BLaER1 (cell line): ENCODE measurements at regions not wholly inside any gene's neighbourhood (a gene's known extent, or its start where the extent isn't known, plus 50 kb on each side); places are given as distances from the start of the nearest gene placed in this dataset.
A peak's percentile ranks its signal among the peaks of the same experiment; 100 is the strongest.
"Not testable (repeated sequence)": the region's sequence is repeated elsewhere in the genome, so short reads cannot be mapped to it uniquely, and the experiment has no call there.

Experiments used
- H3K27ac ChIP-seq: shearing (Covaris generic); formaldehyde crosslinking; 2 replicates; pipeline ENCODE4 v1.8.1; 2022
- H3K27me3 ChIP-seq: shearing (Covaris generic); formaldehyde crosslinking; 2 replicates; pipeline ENCODE4 v1.8.1; 2022
- H3K36me3 ChIP-seq: shearing (Covaris generic); formaldehyde crosslinking; 2 replicates; pipeline ENCODE4 v1.8.1; 2022
- H3K4me1 ChIP-seq: shearing (Covaris generic); formaldehyde crosslinking; 2 replicates; pipeline ENCODE4 v1.8.1; 2022
- H3K4me2 ChIP-seq: shearing (Covaris generic); formaldehyde crosslinking; 2 replicates; pipeline ENCODE4 v1.8.1; 2022
- H3K4me3 ChIP-seq: shearing (Covaris generic); formaldehyde crosslinking; 2 replicates; pipeline ENCODE4 v1.8.1; 2022
- H3K9ac ChIP-seq: shearing (Covaris generic); formaldehyde crosslinking; 2 replicates; pipeline ENCODE4 v1.8.1; 2022
- H3K9me3 ChIP-seq: shearing (Covaris generic); formaldehyde crosslinking; 2 replicates; pipeline ENCODE4 v1.8.1; 2022
- H4K20me1 ChIP-seq: shearing (Covaris generic); formaldehyde crosslinking; 2 replicates; pipeline ENCODE4 v1.8.1; 2022
- Cebpa-rat ChIP-seq: shearing (Covaris generic); IDR thresholded peaks from 2 replicates; pipeline ENCODE4 v1.8.1; 2022

DNA sequence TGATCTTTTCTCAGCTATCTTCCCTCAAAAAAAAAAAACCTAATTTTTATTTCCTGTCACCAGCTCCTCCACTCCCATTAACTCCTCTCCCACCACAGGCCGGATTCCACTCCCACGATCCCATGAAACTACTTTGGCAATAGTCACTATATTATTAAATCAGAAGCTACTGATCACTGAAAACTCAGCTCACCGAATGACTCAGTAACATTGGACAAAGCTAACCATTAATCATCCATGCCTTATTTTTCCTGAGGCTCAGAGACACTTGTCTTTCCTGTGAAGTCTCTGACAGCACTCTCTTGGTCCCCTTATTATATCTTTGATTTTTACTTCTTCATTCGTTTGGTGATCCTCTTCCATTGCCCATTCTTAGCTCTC, 260.2 kb downstream of the CGGBP1 start:
- no peak for TF ChIP-seq Cebpa-rat

DNA sequence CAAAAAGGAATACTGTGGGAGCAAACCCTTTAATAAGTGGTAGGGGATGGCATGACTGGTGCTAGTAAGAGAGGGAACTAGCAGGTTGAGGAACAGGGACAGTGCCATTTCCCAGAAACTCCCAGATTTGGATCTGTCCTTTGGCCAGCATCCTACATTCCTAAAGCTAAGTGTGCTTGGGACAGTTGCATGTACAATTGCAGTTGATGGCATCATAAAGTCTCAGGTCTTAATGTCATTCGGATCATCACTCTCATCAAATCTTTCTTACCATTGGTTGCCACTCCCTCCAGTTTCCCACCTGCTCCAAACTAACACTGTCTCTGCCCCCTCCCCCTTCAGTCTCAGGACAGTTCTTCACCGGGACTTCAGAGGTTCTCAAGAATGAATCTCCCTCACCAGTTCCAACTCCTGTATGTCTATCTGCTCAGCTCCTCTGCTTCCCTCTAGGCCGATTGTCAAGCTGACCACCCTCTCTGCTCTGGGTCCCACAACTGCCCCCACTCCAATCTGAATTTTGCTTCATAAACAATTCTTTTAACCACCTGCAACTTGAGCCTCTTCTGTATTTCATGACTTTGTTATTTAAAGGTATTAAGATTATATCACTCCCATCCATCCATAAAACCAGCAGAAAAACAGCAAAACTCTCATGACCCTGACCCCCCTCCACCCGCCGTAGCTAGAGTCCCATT, 260.8 kb downstream of the CGGBP1 start:
- peaks cover 28% of the 10 kb centered on the region for H3K27me3 ChIP-seq
- H3K9ac ChIP-seq: no peak overlapping the region
- H3K36me3 ChIP-seq: no peaks in the 10 kb centered on the region
- no peak for TF ChIP-seq Cebpa-rat
- peaks cover 17% of the 10 kb centered on the region for H3K4me1 ChIP-seq
- no peak overlapping the region for H3K27ac ChIP-seq
- no peak overlapping the region for H3K4me3 ChIP-seq
- H4K20me1 ChIP-seq: peaks cover 8% of the 10 kb centered on the region; the same call in 1 of the 2 replicates
- H3K9me3 ChIP-seq: no peaks in the 10 kb centered on the region
- H3K4me2 ChIP-seq: no peak overlapping the region

More for the DNA sequence above, 260.2 kb downstream of the CGGBP1 start:
- Histone ChIP-seq H3K36me3 (no peaks in the 10 kb centered on the region), H3K9me3 (no peaks in the 10 kb centered on the region), H3K4me1 (peaks cover 13% of the 10 kb centered on the region), H3K27ac (no peak overlapping the region), H3K27me3 (peaks cover 22% of the 10 kb centered on the region), H3K4me3 (no peak overlapping the region), H3K9ac (no peak overlapping the region), H4K20me1 (peaks cover 3% of the 10 kb centered on the region; the same call in 1 of the 2 replicates), H3K4me2 (no peak overlapping the region)

DNA sequence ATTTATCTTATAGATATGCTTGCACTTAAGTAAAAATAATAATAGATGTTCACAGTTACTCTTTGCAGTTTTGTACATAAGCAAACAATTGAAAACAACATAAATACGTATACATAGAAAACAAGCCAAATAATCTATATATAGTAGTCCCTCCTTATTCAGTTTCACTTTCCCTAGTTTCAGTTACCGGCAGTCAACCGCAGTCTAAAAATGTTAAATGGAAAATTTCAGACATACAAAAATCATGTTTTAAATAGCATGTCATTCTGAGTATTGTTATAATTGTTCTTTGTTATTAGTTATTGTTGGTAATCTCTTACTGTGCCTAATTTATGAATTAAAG, 262.0 kb downstream of the CGGBP1 start:
- H4K20me1 ChIP-seq: peaks cover 17% of the 10 kb centered on the region; the same call in 1 of the 2 replicates
- peaks cover 26% of the 10 kb centered on the region for H3K4me1 ChIP-seq
- peaks cover 40% of the 10 kb centered on the region for H3K27me3 ChIP-seq
- H3K4me2 ChIP-seq: peak overlapping the region; percentile 43
- no peak overlapping the region for H3K27ac ChIP-seq
- H3K9ac ChIP-seq: no peak overlapping the region
- no peaks in the 10 kb centered on the region for H3K9me3 ChIP-seq
- no peak for TF ChIP-seq Cebpa-rat
- H3K4me3 ChIP-seq: no peak overlapping the region
- H3K36me3 ChIP-seq: no peaks in the 10 kb centered on the region

DNA sequence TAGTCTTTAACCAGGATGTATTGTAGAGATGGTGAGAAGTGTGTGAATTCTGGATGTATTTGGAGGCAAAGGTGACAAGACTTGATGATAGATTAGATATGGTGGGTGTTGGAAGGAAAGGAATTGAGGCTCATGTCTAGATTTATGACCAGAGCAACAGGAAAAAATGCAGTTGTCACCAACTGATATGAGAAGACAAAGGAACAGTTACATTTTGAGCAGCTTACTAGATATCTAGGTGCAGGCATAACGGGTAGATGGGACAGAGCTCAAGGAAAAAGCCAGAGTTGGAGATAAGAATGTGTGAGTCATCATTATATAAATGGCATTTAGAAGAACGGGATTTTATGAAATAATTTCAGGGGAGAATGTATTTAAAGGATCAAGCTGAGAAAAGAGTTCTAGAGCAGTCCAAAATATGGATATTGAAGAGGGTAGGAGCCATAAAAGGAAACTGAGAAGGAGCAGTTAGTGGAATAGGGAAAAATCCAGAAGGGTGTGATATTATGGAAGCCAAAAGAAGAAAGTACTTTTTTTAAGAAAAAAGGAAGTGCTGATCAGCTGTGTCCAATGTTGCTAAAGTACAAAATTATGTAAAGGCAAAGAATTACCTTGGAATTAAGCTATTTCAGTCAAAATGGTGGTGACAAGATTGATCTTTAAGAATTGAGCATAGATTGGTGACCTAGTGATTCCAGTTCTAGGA, 262.5 kb downstream of the CGGBP1 start:
- Histone ChIP-seq H3K4me2 (peak overlapping the region; percentile 43), H3K9ac (no peak overlapping the region)

DNA sequence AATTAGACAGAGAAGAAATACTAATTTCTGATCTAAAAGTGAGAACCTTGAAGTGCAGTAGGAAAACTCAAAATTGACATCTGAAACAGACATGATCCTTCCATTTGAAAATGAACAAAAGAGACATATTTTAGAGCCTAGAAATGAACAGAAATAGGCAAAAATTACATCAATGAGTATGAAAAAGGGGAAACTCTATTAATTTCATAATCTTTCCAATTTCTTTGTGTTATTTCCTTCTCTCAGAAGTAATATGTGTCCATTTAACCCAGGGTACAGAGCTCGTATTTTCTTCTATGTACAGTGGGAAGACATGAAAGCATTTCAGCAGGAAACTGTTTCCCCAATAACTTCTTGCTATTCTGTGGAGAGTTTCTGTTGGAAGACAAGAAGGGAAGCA, 263.1 kb downstream of the CGGBP1 start:
- peaks cover 17% of the 10 kb centered on the region; the same call in 1 of the 2 replicates for H4K20me1 ChIP-seq
- no peak overlapping the region for H3K9ac ChIP-seq
- H3K36me3 ChIP-seq: no peaks in the 10 kb centered on the region
- no peak for TF ChIP-seq Cebpa-rat
- H3K27me3 ChIP-seq: peaks cover 51% of the 10 kb centered on the region
- no peak overlapping the region for H3K4me3 ChIP-seq
- no peak overlapping the region for H3K27ac ChIP-seq
- H3K4me2 ChIP-seq: no peak overlapping the region
- H3K4me1 ChIP-seq: peaks cover 26% of the 10 kb centered on the region
- H3K9me3 ChIP-seq: no peaks in the 10 kb centered on the region

More for the DNA sequence above, 262.5 kb downstream of the CGGBP1 start:
- Histone ChIP-seq H3K27me3 (peaks cover 45% of the 10 kb centered on the region), H3K27ac (no peak overlapping the region), H3K9me3 (no peaks in the 10 kb centered on the region), H3K4me3 (no peak overlapping the region), H3K36me3 (no peaks in the 10 kb centered on the region), H3K4me1 (peaks cover 26% of the 10 kb centered on the region), H4K20me1 (peaks cover 17% of the 10 kb centered on the region; the same call in 1 of the 2 replicates)
- no peak for TF ChIP-seq Cebpa-rat

DNA sequence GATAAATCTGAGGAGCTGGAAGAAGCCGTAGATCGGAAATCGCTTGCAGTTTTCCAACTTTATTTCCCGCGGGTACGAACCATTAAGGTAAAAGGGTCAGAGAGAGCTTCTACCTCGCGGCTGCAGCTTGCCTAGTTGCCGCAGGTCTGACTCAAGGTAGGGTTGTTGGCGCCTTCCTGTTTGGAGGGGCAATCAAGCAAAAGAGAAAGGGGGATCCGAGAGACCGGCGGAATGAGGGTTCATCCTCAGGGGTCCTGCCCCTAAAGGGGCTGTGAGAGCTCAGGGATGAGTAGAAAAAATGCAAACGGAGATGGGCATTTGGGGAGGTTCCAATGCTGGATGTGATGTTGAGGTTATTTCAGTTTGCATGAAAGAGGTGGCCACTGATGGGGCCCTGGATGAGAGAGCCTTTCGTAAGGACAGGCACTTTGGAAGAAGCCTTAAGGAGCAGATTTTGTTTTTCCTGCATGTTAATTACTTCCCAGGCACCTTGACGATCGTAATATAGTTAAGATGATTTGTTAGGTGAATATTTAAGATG, 265.4 kb downstream of the CGGBP1 start:
- Histone ChIP-seq H3K9ac (no peak overlapping the region), H3K9me3 (0 out of 2 replicates have a peak, but pooled peaks cover 3% of the 10 kb centered on the region), H3K4me3 (peak overlapping the region; percentile 58), H4K20me1 (peaks cover 17% of the 10 kb centered on the region; the same call in 1 of the 2 replicates), H3K27ac (no peak overlapping the region), H3K27me3 (peaks cover 54% of the 10 kb centered on the region), H3K4me2 (peak overlapping the region; percentile 86), H3K4me1 (peaks cover 26% of the 10 kb centered on the region), H3K36me3 (no peaks in the 10 kb centered on the region)
- no peak for TF ChIP-seq Cebpa-rat

DNA sequence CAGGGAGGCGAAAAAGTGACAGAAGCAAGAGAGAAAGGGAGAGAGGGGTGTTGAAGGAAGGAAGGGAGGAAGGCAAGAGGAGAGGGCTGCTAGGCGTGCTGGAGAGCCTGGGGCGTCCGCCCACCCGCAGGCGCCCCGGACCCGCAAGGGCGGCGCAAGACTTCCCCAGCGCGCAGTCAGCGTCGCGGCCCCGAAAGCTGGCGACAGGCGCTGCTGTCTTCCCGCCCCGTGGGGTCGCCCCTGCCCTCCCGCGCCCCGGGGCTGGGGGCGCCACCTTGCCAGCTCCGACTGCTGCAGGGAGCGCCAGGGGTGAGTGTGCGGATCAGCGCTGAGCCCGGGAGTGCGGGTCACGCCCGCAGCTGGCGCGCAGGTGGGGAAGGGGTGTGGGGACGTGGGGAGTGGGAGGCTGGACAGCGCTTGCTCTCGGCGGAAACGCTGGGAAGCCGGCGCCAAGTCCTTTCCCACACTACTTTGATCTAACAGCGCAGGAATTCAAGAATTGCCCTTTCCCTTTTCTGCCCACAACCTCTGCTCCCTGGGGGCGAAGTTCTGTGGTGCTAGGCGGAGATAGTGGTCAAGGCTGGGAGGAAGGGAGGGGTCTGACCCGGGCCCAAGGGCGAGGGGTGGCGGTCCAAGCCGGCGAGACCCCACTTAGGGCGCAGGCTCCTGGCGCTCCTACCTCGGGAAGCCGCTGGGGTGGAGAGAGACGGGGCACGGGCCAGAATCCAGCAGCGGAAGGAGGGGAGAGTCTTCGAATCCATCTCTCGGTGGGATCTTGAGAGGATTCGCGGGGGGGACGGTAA, 266.1 kb downstream of the CGGBP1 start, which contains the start of gene HTR1F:
HTR1F (plus strand) TSS at position 173 of the 803 bp plus-strand sequence.
- no peak within 1 kb of the TSS for H3K9ac ChIP-seq
- peak within 1 kb of the TSS; percentile 86 for H3K4me2 ChIP-seq
- peaks cover 54% of the 10 kb centered on the region for H3K27me3 ChIP-seq
- no peaks in the 10 kb centered on the region for H3K36me3 ChIP-seq
- peaks cover 17% of the 10 kb centered on the region; the same call in 1 of the 2 replicates for H4K20me1 ChIP-seq
- H3K27ac ChIP-seq: no peak within 1 kb of the TSS
- 0 out of 2 replicates have a peak, but pooled peaks cover 3% of the 10 kb centered on the region for H3K9me3 ChIP-seq
- peaks cover 26% of the 10 kb centered on the region for H3K4me1 ChIP-seq
- H3K4me3 ChIP-seq: peak within 1 kb of the TSS; percentile 58
- TF ChIP-seq Cebpa-rat: no peak

DNA sequence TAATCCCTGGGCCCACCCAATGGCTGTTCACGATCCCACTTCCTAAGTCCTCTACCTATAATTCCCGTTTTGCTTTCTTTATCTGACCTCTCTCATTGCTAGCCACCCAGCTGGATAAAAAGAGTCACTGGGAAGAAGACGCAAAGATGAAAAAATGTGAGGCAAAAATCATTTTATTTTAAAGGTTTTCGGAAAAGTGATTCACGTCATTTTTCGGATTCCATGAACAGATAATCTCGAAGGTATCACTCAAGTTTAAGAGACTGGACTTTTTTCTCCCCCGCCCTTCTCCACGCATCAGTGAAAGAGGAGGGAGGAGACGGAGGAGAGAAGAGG, 266.6 kb downstream of the CGGBP1 start:
- peak overlapping the region; percentile 86 for H3K4me2 ChIP-seq
- peaks cover 54% of the 10 kb centered on the region for H3K27me3 ChIP-seq
- no peak overlapping the region for H3K27ac ChIP-seq
- 0 out of 2 replicates have a peak, but pooled peaks cover 3% of the 10 kb centered on the region for H3K9me3 ChIP-seq
- no peak overlapping the region for H3K9ac ChIP-seq
- no peaks in the 10 kb centered on the region for H3K36me3 ChIP-seq
- peak overlapping the region; percentile 58 for H3K4me3 ChIP-seq
- peaks cover 17% of the 10 kb centered on the region; the same call in 1 of the 2 replicates for H4K20me1 ChIP-seq
- no peak for TF ChIP-seq Cebpa-rat
- peaks cover 25% of the 10 kb centered on the region for H3K4me1 ChIP-seq

DNA sequence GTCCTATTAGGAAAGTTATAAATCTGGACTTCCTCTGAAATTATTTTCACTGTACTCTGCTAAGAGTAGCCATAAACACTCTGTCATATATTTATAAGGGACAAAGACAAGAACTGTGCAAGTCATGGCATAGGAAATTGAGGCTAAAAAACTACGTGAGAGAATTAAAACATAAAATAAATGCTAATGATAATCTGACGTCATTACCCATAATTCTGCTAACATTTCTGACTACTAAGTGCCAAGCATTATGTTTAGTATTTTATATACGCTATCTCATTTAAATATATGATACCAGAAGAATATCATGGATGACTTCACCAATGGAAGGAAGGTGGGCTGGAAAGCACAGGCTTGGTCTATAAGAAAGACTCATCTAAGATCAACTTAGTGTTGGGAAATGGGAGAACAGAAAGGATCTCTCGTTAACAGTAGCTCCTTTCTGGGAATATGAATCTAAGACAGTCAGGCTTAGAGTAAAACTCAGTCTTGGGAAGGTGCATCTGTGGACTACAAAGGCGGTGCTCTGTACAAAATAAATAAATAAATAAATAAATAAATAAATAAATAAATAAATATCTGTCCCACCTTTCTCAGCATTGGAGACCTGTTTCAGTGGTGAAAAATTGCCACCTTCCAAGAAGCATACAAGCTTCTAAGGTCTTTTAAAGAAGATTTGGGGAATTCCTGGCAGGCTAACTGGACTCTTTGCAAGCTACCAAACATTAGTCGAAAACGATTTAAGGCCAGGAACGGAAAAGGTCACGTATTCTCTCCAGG, 267.4 kb downstream of the CGGBP1 start:
- Histone ChIP-seq H4K20me1 (peaks cover 17% of the 10 kb centered on the region; the same call in 1 of the 2 replicates), H3K4me1 (peaks cover 18% of the 10 kb centered on the region), H3K4me2 (no peak overlapping the region), H3K4me3 (no peak overlapping the region), H3K36me3 (no peaks in the 10 kb centered on the region), H3K9me3 (0 out of 2 replicates have a peak, but pooled peaks cover 3% of the 10 kb centered on the region), H3K27me3 (peaks cover 54% of the 10 kb centered on the region), H3K9ac (no peak overlapping the region), H3K27ac (no peak overlapping the region)
- TF ChIP-seq Cebpa-rat: no peak

DNA sequence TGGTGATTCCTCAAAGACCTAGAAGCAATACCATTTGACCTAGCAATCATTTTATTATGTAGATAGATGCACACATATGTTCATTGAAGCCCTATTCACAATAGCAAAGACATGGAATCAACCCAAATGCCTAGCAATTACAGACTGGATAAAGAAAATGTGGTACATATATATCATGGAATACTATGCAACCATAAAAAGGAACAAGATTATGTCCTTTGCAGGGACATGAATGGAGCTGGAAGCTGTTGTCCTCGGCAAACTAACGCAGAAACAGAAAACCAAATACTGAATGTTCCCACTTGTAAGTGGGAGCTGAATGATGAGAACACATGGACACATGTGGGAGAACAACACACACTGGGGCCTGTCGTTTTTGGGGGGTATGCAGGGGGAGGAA, 269.8 kb downstream of the CGGBP1 start:
- not testable (repeated sequence) for H3K9me3 ChIP-seq, H3K4me3 ChIP-seq, H3K36me3 ChIP-seq, H3K9ac ChIP-seq, H3K27ac ChIP-seq, H3K4me2 ChIP-seq
- peaks cover 36% of the 10 kb centered on the region for H3K27me3 ChIP-seq
- peaks cover 13% of the 10 kb centered on the region for H3K4me1 ChIP-seq
- H4K20me1 ChIP-seq: peaks cover 17% of the 10 kb centered on the region; the same call in 1 of the 2 replicates
